NCI-H446 treated with DMSO at 0.1 percent for 48 hours (cell line): ENCODE measurements at regions not wholly inside any gene's neighbourhood (a gene's known extent, or its start where the extent isn't known, plus 50 kb on each side); places are given as distances from the start of the nearest gene placed in this dataset.
"Not testable (repeated sequence)": the region's sequence is repeated elsewhere in the genome, so short reads cannot be mapped to it uniquely, and the experiment has no call there.

Experiments
- DNase-seq: peaks from one replicate; lab custom pipeline; 2025; lab: John Stamatoyannopoulos, UW

DNA sequence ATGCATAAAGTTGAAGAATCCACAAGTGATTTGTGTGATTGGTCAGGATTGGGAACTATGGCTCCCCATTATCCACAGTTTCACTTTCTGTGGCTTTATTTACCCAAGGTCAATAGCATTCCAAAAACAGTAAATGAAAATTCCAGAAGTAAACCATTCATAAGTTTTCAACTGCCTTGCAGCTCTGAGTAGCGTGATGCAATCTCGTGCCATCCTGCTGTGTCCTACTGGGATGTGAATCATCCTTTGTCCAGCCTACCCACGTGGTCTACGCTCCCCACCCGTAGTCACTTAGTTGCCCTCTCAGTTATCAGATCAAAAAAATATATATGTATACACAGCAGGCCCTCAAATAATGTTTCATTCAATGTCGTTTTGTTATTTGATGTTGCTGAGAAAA is 89.0 kb upstream of the DLGAP1 start:
- DNase-seq = no peak

DNA sequence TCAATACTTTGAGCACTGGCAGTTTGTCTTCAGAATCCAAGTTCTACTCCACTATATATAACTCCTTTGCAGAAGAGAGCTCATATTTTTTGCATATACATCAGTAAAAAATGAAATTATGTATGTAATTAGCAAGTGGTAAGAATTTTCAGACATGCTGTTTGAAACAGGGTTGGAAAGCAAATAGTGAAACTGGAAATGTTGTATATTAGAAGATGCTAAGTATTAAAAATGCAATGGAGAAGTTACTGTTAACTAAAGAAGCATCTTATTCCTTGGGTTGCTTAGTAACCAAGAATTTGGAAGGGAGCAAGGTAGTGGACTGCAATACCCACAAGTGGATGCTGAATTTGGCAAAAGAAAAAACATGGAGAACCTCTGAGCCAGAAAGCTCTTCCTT is 88.6 kb upstream of the DLGAP1 start:
- DNase-seq = no peak

DNA sequence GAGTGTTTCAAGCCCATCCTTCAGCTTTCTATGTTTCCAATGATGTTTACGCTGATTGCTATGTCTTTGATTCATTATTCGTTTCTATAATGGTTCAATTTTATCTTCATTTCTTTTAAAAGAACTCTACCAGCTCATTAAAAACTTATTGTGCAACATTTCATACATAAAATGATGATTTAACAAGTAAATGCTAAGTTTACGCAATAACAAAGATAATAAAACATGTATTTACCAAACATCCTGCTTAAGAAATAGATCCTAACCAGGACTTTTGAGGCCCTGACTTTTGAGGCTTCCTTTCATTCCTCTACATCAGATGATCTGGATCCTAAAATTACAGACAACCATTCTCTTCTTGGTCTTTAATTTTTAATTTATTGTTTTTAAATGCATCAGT is 86.5 kb upstream of the DLGAP1 start:
- no peak for DNase-seq

- DNase-seq = no peak
These were observed 81.3 kb upstream of the DLGAP1 start for GRCh38 chr18:4536447-4536846.

GRCh38 chr18:4528405-4528804 is 73.3 kb upstream of the DLGAP1 start:
- DNase-seq = no peak

DNA sequence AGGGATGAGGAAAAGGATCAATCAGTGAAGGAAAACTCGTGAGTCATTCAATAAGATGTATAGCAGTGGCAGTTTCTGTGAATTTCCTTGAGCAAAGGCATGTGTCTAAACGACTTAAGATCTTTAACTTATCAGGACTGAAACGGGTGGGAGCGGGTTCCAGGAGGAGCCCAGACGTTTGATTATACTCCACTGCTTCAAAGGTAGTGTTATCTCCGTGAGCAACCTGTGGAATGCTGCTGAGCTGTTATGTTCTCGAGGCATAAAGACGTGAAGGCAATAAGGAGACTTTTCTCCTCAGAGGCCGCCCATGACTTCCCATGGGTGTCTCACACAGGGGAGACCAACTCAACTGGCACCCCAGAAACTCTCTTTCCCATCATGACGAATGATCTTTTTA is 72.7 kb upstream of the DLGAP1 start:
- not testable (repeated sequence) for DNase-seq

DNA sequence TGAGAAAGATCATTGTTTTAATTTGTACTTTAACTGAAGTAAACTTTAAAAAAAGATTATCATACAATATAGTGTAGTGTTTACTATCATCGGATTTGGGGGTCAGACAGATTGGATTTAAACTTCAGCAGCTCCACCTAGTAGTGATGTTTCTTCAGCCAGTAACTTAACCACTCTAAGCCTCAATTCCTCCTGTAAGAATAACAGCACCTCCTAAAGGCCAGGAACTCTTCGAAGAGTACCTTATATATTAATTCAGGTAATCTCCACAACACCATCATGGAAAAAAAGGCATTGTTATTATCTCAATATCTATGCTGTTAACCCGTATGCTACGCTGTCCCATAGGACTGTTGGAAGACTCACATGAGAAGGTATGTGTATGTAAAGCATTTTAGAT is 69.0 kb upstream of the DLGAP1 start:
- DNase-seq = no peak

GRCh38 chr18:4511166-4511565 is 56.1 kb upstream of the DLGAP1 start:
- DNase-seq = no peak

GRCh38 chr18:4510711-4511110 is 55.6 kb upstream of the DLGAP1 start:
- DNase-seq = no peak

DNA sequence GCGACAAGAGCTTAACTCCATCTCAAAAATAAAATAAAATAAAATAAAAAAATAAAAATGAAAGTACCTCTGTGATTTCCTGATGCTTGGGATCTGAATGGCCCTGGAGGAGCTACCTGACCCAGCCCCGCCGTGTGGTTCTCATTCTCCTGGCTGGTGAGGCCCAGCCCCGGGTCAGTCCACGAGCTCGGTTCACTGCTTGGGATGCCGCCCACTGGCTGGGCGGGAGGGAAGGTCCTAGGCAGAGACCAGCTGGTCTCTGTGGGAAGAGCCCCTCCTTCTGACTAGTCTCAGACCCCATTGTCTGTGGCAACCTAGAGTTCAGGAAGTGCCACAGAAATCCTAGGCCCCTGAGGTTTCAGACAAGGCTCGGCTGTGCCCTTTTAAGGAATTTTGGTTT is 55.1 kb upstream of the DLGAP1 start:
- DNase-seq = no peak
